HCT116 (cell line): ENCODE measurements at regions not wholly inside any gene's neighbourhood (a gene's known extent, or its start where the extent isn't known, plus 50 kb on each side); places are given as distances from the start of the nearest gene placed in this dataset.

Source experiments
- CBX3 ChIP-seq: IDR thresholded peaks from 2 replicates; pipeline ENCODE4 v1.6.1; 2012; ENCODE audit warnings: low read depth
- CEBPB ChIP-seq: IDR thresholded peaks from 2 replicates; pipeline ENCODE4 v1.6.1; 2012; ENCODE audit warnings: low read depth
- EZH2 ChIP-seq: fragments of 200-600 bp; sonication (generic); IDR thresholded peaks from 2 replicates; pipeline ENCODE4 v1.6.1; 2017; ENCODE audit warnings: antibody characterized with exemption, mixed run types
- JUND ChIP-seq: IDR thresholded peaks from 2 replicates; pipeline ENCODE4 v1.6.1; 2012
- POLR2A ChIP-seq: IDR thresholded peaks from 2 replicates; pipeline ENCODE4 v1.7.0; 2011; ENCODE audit warnings: borderline replicate concordance; ENCODE audit not compliant: insufficient read depth, insufficient read length; ENCODE audit errors: extremely low read depth
- ZFX ChIP-seq: fragments of 450-650 bp; IDR thresholded peaks from 2 replicates; pipeline ENCODE4 v1.6.1; 2017
- TF ChIP-seq, protein P1 (sequence below), 3 experiments: fragments of 200-600 bp in 1 of 3; sonication (generic) in 1 of 3; IDR thresholded peaks in 2 of 3; conservative IDR thresholded peaks in 1 of 3; 2 replicates each; pipeline ENCODE4 v1.5.1; 2012 to 2017; ENCODE audit warnings: low read depth in 2 of 3, low read length in 2 of 3, antibody characterized with exemption in 1 of 3, borderline replicate concordance in 1 of 3, control low read depth in 1 of 3, mild to moderate bottlenecking in 1 of 3, mixed read lengths in 1 of 3, mixed run types in 1 of 3, moderate library complexity in 1 of 3; ENCODE audit not compliant: insufficient read depth in 1 of 3
- TF ChIP-seq, protein P2 (sequence below): IDR thresholded peaks from 2 replicates; pipeline ENCODE4 v1.6.1; 2012

DNA sequence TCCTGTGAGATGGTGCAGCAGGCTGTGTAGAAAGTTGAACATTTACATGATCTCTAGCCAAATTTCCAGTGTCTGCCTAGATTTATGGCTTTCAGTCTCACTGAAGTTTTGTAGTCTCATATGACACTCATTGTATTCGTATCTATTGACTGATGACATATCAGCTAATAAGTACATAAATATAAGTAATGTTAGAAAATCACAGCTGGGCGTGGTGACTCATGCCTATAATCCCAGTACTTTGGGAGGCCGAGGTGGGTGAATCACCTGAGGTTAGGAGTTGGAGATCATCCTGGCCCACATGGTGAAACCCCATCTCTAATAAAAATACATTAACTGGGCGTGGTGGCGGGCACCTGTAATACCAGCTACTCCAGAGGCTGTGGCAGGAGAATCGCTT lies 54.7 kb upstream of the HTR2A start:
- TF ChIP-seq, protein P1, sequence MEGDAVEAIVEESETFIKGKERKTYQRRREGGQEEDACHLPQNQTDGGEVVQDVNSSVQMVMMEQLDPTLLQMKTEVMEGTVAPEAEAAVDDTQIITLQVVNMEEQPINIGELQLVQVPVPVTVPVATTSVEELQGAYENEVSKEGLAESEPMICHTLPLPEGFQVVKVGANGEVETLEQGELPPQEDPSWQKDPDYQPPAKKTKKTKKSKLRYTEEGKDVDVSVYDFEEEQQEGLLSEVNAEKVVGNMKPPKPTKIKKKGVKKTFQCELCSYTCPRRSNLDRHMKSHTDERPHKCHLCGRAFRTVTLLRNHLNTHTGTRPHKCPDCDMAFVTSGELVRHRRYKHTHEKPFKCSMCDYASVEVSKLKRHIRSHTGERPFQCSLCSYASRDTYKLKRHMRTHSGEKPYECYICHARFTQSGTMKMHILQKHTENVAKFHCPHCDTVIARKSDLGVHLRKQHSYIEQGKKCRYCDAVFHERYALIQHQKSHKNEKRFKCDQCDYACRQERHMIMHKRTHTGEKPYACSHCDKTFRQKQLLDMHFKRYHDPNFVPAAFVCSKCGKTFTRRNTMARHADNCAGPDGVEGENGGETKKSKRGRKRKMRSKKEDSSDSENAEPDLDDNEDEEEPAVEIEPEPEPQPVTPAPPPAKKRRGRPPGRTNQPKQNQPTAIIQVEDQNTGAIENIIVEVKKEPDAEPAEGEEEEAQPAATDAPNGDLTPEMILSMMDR (IDR thresholded peaks at IDR 0.05 in 2 of 3, conservative IDR thresholded peaks at IDR 0.05 in 1 of 3; ENCODE audit: borderline replicate concordance in 1 of 3, insufficient read depth in 1 of 3, low read depth in 2 of 3, low read length in 2 of 3) = no peak
- no peak for TF ChIP-seq POLR2A
- TF ChIP-seq JUND = peak; percentile 39; the same call in 1 of the 2 replicates
- no peak for TF ChIP-seq CBX3
- TF ChIP-seq, protein P2, sequence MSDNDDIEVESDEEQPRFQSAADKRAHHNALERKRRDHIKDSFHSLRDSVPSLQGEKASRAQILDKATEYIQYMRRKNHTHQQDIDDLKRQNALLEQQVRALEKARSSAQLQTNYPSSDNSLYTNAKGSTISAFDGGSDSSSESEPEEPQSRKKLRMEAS = no peak
- no peak for TF ChIP-seq ZFX
- TF ChIP-seq CEBPB = peak; percentile 10; the same call in 1 of the 2 replicates
- TF ChIP-seq EZH2 = no peak
